CD14-positive monocyte (primary cell): ENCODE measurements at regions not wholly inside any gene's neighbourhood (a gene's known extent, or its start where the extent isn't known, plus 50 kb on each side); places are given as distances from the start of the nearest gene placed in this dataset.

Source experiments
- DNase-seq, 3 donors: peaks; one replicate each; pipeline ENCODE4 v3.0.0-alpha.2; 2011 to 2022
- H2AFZ ChIP-seq: 2 replicates; pipeline ENCODE4 v1.6.0; 2012; ENCODE audit warnings: mild to moderate bottlenecking, low read depth, low read length, inconsistent platforms; ENCODE audit not compliant: insufficient read depth, poor library complexity, severe bottlenecking
- H3K27ac ChIP-seq, 2 donors: 1 replicate in 1 of 2; 2 replicates in 1 of 2; pipeline ENCODE4 v1.5.1; 2012 to 2013; ENCODE audit warnings: low read length in 2 of 2, control low read depth in 1 of 2, inconsistent platforms in 1 of 2, low read depth in 1 of 2, mild to moderate bottlenecking in 1 of 2
- H3K27me3 ChIP-seq, 2 donors: one replicate each; pipeline versions ENCODE4 v1.6.0 to v1.6.1; 2011 to 2013; ENCODE audit warnings: low read length in 2 of 2; ENCODE audit not compliant: control insufficient read depth in 2 of 2, insufficient read depth in 2 of 2
- H3K36me3 ChIP-seq, 2 donors: replicated peaks in 1 of 2; 1 replicate in 1 of 2; 2 replicates in 1 of 2; pipeline versions ENCODE4 v1.5.1 to v1.6.1; 2012 to 2013; ENCODE audit warnings: low read length in 2 of 2, control low read depth in 1 of 2, inconsistent platforms in 1 of 2, mild to moderate bottlenecking in 1 of 2; ENCODE audit not compliant: insufficient read depth in 2 of 2, control insufficient read depth in 1 of 2
- H3K4me1 ChIP-seq, 2 donors: 1 replicate in 1 of 2; 2 replicates in 1 of 2; pipeline versions ENCODE4 v1.5.1 to v1.6.1; 2012 to 2013; ENCODE audit warnings: low read length in 2 of 2, control low read depth in 1 of 2, inconsistent platforms in 1 of 2, mild to moderate bottlenecking in 1 of 2, moderate library complexity in 1 of 2; ENCODE audit not compliant: insufficient read depth in 2 of 2, control insufficient read depth in 1 of 2
- H3K4me2 ChIP-seq: replicated peaks from 2 replicates; pipeline ENCODE3; 2012; ENCODE audit warnings: low read length, moderate library complexity, mild to moderate bottlenecking; ENCODE audit not compliant: poor library complexity, severe bottlenecking; ENCODE audit errors: extremely low read depth
- H3K4me3 ChIP-seq, 3 experiments: fragments of 200-600 bp in 1 of 3; sonication (generic) in 1 of 3; replicated peaks in 1 of 3; 1 replicate in 2 of 3; 2 replicates in 1 of 3; pipeline ENCODE4 v1.5.1; 2011 to 2013; ENCODE audit warnings: low read length in 3 of 3, mild to moderate bottlenecking in 3 of 3, control low read depth in 2 of 3, low read depth in 2 of 3, inconsistent platforms in 1 of 3, moderate library complexity in 1 of 3
- H3K79me2 ChIP-seq: 2 replicates; pipeline ENCODE4 v1.6.0; 2012; ENCODE audit warnings: mild to moderate bottlenecking, control low read depth, inconsistent platforms, low read length, moderate library complexity; ENCODE audit not compliant: insufficient read depth
- H3K9ac ChIP-seq: 2 replicates; pipeline ENCODE4 v1.6.0; 2017; ENCODE audit warnings: low read length, mild to moderate bottlenecking; ENCODE audit not compliant: insufficient read depth, poor library complexity, severe bottlenecking
- H3K9me3 ChIP-seq, 2 donors: replicated peaks in 1 of 2; 1 replicate in 1 of 2; 2 replicates in 1 of 2; pipeline versions ENCODE4 v1.5.1 to v1.6.1; 2012 to 2013; ENCODE audit warnings: low read length in 2 of 2, control low read depth in 1 of 2; ENCODE audit not compliant: control insufficient read depth in 1 of 2, insufficient read depth in 1 of 2
- H4K20me1 ChIP-seq: 2 replicates; pipeline ENCODE4 v1.6.0; 2012; ENCODE audit warnings: mild to moderate bottlenecking, low read length, control low read depth, moderate library complexity; ENCODE audit not compliant: insufficient read depth
- H3K27ac Mint-ChIP-seq, 7 donors: one replicate each; pipeline ENCODE4 v1.8.0; 2020; ENCODE audit warnings: mild to moderate bottlenecking in 7 of 7, mixed read lengths in 7 of 7, moderate library complexity in 6 of 7, inconsistent platforms in 2 of 7
- H3K27me3 Mint-ChIP-seq, 3 donors: one replicate each; pipeline ENCODE4 v1.8.0; 2021 to 2022; ENCODE audit warnings: low read depth in 3 of 3, mild to moderate bottlenecking in 3 of 3, mixed read lengths in 3 of 3, moderate library complexity in 3 of 3, inconsistent platforms in 1 of 3
- H3K36me3 Mint-ChIP-seq, 2 donors: one replicate each; pipeline ENCODE4 v1.8.0; 2020; ENCODE audit warnings: mixed read lengths in 2 of 2, inconsistent platforms in 1 of 2, mild to moderate bottlenecking in 1 of 2
- H3K4me1 Mint-ChIP-seq: one replicate; pipeline ENCODE4 v1.8.0; 2020; ENCODE audit warnings: mild to moderate bottlenecking, mixed read lengths
- H3K4me3 Mint-ChIP-seq, 2 donors: one replicate each; pipeline ENCODE4 v1.8.0; 2020; ENCODE audit warnings: mild to moderate bottlenecking in 2 of 2, mixed read lengths in 2 of 2, moderate library complexity in 1 of 2
- H3K9me3 Mint-ChIP-seq, 7 donors: one replicate each; pipeline ENCODE4 v1.8.0; 2020 to 2022; ENCODE audit warnings: mixed read lengths in 7 of 7, mild to moderate bottlenecking in 6 of 7, moderate library complexity in 6 of 7, inconsistent platforms in 2 of 7
- CTCF ChIP-seq: fragments of 200-600 bp; IDR thresholded peaks from one replicate; pipeline ENCODE4 v1.8.0; 2022; ENCODE audit warnings: antibody characterized with exemption, mild to moderate bottlenecking
- WGBS: methylation state at CpG from one replicate; pipeline ENCODE4 v1.1.5; 2013; ENCODE audit warnings: missing lambda C conversion rate; ENCODE audit not compliant: insufficient coverage; 5-methylcytosine and 5-hydroxymethylcytosine counted together
- intact Hi-C, 2 donors: fragments of 100-400 bp; cut with micrococcal nuclease; formaldehyde crosslinking; loops; one replicate each; pipeline versions ENCODE4 v1.15.0 to v1.15.1; 2023

- WGBS = no CpG with 5 or more reads among the region's 5 CpGs
- H3K27me3 ChIP-seq = peaks cover 0 to 4% of the 10 kb centered on the region in 2 donors
- no peaks in the 10 kb centered on the region for H3K79me2 ChIP-seq
- H3K4me3 ChIP-seq = no peak overlapping the region
- H3K27me3 Mint-ChIP-seq = peaks cover under 1 to 7% (median 4%) of the 10 kb centered on the region in 3 donors
- no peaks in the 10 kb centered on the region for H3K9me3 ChIP-seq
- no peaks in the 10 kb centered on the region for H3K4me1 Mint-ChIP-seq
- no peaks in the 10 kb centered on the region for H3K36me3 ChIP-seq
- no peak overlapping the region for H2AFZ ChIP-seq
- intact Hi-C loops = no loop called here
- H3K36me3 Mint-ChIP-seq = no peaks in the 10 kb centered on the region
- peaks cover 0 to 7% (median 3%) of the 10 kb centered on the region in 7 donors for H3K9me3 Mint-ChIP-seq
- no peak overlapping the region for H3K27ac ChIP-seq
- H3K4me1 ChIP-seq = no peaks in the 10 kb centered on the region
- no peak overlapping the region for H3K27ac Mint-ChIP-seq
- no peaks in the 10 kb centered on the region for H4K20me1 ChIP-seq
- no peak overlapping the region for H3K4me3 Mint-ChIP-seq
- DNase-seq = no peak
- TF ChIP-seq CTCF = no peak
- no peak overlapping the region for H3K4me2 ChIP-seq
- H3K9ac ChIP-seq = no peak overlapping the region
Measured at GRCh38 chr13:103277959-103278694, 211.9 kb upstream of the SLC10A2 start.

GRCh38 chr13:103276775-103277498 lies 210.7 kb upstream of the SLC10A2 start:
- TF ChIP-seq CTCF = no peak
- intact Hi-C loops = no loop called here
- peaks cover 0 to 6% (median 2%) of the 10 kb centered on the region in 7 donors for H3K9me3 Mint-ChIP-seq
- no peaks in the 10 kb centered on the region for H3K4me1 Mint-ChIP-seq
- no peak overlapping the region for H3K4me2 ChIP-seq
- H3K36me3 ChIP-seq = no peaks in the 10 kb centered on the region
- H3K27me3 ChIP-seq = no peaks in the 10 kb centered on the region
- H3K27ac Mint-ChIP-seq = no peak overlapping the region
- no CpG with 5 or more reads among the region's 8 CpGs for WGBS
- no peaks in the 10 kb centered on the region for H3K79me2 ChIP-seq
- H3K9me3 ChIP-seq = no peaks in the 10 kb centered on the region
- no peak overlapping the region for H3K27ac ChIP-seq
- no peak overlapping the region for H3K4me3 ChIP-seq
- no peaks in the 10 kb centered on the region for H3K4me1 ChIP-seq
- H3K9ac ChIP-seq = no peak overlapping the region
- no peak for DNase-seq
- no peaks in the 10 kb centered on the region for H3K36me3 Mint-ChIP-seq
- H3K27me3 Mint-ChIP-seq = peaks cover 0 to 3% (median 0%) of the 10 kb centered on the region in 3 donors
- no peaks in the 10 kb centered on the region for H4K20me1 ChIP-seq
- no peak overlapping the region for H3K4me3 Mint-ChIP-seq
- H2AFZ ChIP-seq = no peak overlapping the region
